ENCODE measurements at regions not wholly inside any gene's neighbourhood (a gene's known extent, or its start where the extent isn't known, plus 50 kb on each side); places are given as distances from the start of the nearest gene placed in this dataset.

DNA sequence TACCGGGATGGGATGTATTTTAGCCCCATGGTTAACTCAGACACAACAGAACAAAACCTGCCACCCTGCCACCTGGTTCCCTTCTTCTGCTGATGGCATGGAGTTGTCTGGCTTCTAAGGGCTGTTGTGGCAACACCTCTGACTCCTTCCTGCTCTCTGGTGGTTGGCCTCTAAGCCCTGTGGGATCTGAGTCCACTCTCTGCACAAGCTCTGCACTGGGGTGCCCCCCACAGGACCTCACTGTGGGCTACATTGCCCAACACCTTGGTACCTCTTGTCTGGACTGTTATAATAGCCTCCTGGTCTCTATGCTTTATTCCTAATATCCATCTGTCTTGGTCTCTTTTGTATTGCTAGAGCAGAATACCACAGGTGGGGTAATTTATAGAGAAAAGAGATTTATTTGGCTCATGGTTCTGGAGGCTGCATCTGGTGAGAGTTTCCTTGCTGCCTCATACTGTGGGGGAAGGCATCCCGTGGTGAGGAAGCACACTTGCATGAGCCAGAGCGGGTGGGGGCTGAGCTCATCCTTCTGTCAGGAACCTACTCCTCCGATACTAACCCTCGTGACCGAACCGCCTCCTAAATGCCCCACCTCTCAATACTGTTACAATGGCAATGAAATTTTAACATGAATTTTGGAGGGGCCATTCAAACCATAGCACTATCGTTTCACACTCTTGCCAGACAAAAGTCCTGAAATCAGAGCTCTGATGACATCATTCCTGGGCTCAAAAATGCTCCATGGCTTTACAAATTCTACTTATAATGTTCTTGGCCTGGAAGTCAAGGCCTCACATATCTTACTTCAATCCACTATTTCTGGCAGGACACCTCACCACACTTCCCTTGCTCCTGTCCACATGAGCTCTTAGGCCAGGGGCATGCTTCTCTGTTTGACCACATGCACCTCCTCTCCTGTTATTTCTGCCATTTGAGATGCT lies 127.2 kb downstream of the PAX1 start:
- Histone ChIP-seq H3K36me3 (replicated peaks; ENCODE audit: control insufficient read depth, insufficient read depth, low read length) (no peaks in the 10 kb centered on the region), H3K4me3 (ENCODE audit: insufficient read depth, low read depth, low read length) (no peak overlapping the region), H3K27me3 (ENCODE audit: control insufficient read depth, insufficient read depth, low read length) (no peaks in the 10 kb centered on the region)
- no peak for DNase-seq

DNA sequence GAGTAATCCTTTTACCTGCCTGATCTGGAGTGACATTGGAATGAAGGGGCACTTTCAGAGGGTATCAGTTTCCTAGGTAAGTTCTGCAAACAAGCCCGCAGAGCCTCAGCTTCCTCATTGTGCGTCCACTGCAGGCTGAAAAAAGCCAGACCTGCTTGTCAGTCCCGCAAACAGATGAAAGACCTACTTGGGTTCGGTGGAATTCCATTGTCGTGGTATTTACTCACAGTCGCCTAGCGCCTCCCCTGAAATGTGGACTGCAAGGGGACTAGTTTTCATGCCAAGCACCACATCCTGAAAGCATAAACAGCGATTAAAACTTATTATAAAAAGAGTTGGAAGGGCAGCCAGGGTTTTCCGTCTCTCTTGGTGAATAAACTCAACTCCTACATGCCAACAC lies 121.5 kb downstream of the PAX1 start:
- Histone ChIP-seq H3K27me3 (ENCODE audit: control insufficient read depth, insufficient read depth, low read length) (no peaks in the 10 kb centered on the region), H3K4me3 (ENCODE audit: insufficient read depth, low read depth, low read length) (no peak overlapping the region), H3K36me3 (replicated peaks; ENCODE audit: control insufficient read depth, insufficient read depth, low read length) (no peaks in the 10 kb centered on the region)
- DNase-seq: no peak

- H3K36me3 ChIP-seq (replicated peaks; ENCODE audit: control insufficient read depth, insufficient read depth, low read length): no peaks in the 10 kb centered on the region
- no peak for DNase-seq
- H3K27me3 ChIP-seq (ENCODE audit: control insufficient read depth, insufficient read depth, low read length): no peaks in the 10 kb centered on the region
- H3K4me3 ChIP-seq (ENCODE audit: insufficient read depth, low read depth, low read length): no peak overlapping the region
Observed at GRCh38 chr20:21821358-21821757, 115.9 kb downstream of the PAX1 start.

- H3K36me3 ChIP-seq (replicated peaks; ENCODE audit: control insufficient read depth, insufficient read depth, low read length): no peaks in the 10 kb centered on the region
- H3K4me3 ChIP-seq (ENCODE audit: insufficient read depth, low read depth, low read length): no peak overlapping the region
- no peak for DNase-seq
- H3K27me3 ChIP-seq (ENCODE audit: control insufficient read depth, insufficient read depth, low read length): no peaks in the 10 kb centered on the region
Observed at GRCh38 chr20:21820688-21821087, 115.2 kb downstream of the PAX1 start.

GRCh38 chr20:21820045-21820444 lies 114.6 kb downstream of the PAX1 start:
- H3K36me3 ChIP-seq (replicated peaks; ENCODE audit: control insufficient read depth, insufficient read depth, low read length): no peaks in the 10 kb centered on the region
- no peaks in the 10 kb centered on the region for H3K27me3 ChIP-seq (ENCODE audit: control insufficient read depth, insufficient read depth, low read length)
- no peak for DNase-seq
- no peak overlapping the region for H3K4me3 ChIP-seq (ENCODE audit: insufficient read depth, low read depth, low read length)

- Histone ChIP-seq H3K36me3 (replicated peaks; ENCODE audit: control insufficient read depth, insufficient read depth, low read length) (no peaks in the 10 kb centered on the region), H3K27me3 (ENCODE audit: control insufficient read depth, insufficient read depth, low read length) (peaks cover 4% of the 10 kb centered on the region), H3K4me3 (ENCODE audit: insufficient read depth, low read depth, low read length) (no peak overlapping the region)
- no peak for DNase-seq
Observed at GRCh38 chr20:21812379-21812778, 106.9 kb downstream of the PAX1 start.

DNA sequence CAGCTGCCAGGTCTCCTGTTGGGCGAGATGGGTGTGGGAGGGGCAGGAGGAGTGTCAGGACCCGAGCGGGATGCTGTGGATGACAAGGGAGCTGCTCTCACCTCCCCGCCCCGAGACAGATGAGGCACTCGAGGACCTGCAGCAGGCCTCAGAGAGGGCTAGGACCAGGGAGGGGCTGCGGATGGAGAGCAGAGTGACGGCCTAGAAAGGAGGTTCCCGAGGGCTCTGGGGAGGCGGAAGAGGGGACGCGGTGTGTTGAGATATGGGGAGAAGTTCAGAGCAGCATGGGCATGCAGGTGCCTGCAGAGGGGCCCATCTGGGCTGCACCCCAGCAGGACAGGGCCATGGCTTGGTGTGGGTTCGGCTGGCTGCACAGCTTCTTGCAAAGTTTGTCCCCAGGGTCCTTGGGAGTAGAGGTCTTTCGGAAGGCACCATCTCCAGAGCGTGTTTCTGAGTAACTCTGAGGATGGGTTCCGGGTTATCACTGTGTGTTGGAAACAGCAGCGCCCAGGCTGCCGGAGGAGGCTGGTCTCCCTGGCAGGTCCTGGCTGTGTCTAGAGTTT lies 104.6 kb downstream of the PAX1 start:
- Histone ChIP-seq H3K27me3 (ENCODE audit: control insufficient read depth, insufficient read depth, low read length) (peaks cover 4% of the 10 kb centered on the region), H3K36me3 (replicated peaks; ENCODE audit: control insufficient read depth, insufficient read depth, low read length) (no peaks in the 10 kb centered on the region), H3K4me3 (ENCODE audit: insufficient read depth, low read depth, low read length) (no peak overlapping the region)
- peak; percentile 23 for DNase-seq

DNA sequence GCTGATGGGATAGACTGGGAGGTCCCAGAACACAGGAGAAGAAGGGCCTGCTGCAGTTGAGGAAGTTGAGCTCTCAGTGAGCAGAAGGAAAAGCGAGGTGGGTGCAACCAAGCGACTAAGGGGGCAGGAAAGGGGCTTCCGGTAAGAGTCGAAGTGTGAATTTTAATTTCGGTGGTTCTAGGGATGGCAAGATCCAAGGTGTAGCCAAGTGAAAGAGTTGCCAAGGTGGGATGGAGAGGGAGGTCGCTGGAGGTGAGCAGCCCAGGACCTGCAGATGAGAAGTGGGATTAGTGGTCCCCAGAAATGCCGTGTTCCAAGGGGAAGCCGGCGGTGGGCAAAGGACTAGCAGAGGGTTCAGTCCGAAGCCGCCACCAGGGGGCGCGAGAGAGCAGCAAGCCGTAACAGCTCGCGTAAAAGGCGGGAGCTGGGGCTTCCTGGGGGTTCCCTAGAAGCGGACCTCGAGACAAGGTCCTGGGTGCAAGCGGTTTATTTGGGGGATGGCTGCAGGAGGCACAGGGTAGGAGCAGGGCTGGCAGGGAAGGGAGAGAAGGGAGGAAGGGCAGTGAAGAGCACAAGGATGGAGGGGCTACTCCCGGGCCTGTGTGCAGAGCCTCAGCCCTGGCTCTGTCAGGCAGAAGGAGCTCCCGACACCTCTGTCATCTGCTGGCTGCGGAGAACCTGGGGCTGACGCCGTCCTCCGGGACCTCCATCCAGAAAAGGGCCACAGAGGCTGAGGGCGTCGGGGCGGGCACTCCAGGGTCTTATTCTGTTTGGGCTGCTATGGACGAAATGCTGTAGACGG lies 103.6 kb downstream of the PAX1 start:
- Histone ChIP-seq H3K27me3 (ENCODE audit: control insufficient read depth, insufficient read depth, low read length) (peaks cover 4% of the 10 kb centered on the region), H3K36me3 (replicated peaks; ENCODE audit: control insufficient read depth, insufficient read depth, low read length) (no peaks in the 10 kb centered on the region), H3K4me3 (ENCODE audit: insufficient read depth, low read depth, low read length) (no peak overlapping the region)
- peak; percentile 90 for DNase-seq

DNA sequence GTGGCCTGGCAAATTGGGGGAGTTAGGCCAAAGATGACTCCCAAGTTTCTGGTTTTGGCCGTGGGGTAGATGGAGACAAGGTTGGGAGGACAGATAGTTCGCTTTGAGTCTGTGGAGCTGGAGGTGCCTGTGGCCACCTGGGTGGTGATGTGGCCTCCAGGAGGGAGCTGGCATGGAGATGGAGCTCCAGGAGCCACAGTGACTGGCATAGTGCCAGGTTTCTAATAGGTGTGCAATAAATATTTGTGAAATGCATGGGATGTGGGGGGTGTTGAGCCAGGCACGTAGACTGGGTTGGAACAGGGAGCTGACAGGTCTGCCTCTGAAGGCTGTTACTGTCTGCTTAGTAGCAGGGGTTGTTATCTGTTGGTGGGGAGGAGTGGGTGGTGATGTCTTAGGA lies 102.7 kb downstream of the PAX1 start:
- H3K4me3 ChIP-seq (ENCODE audit: insufficient read depth, low read depth, low read length): no peak overlapping the region
- DNase-seq: no peak
- peaks cover 4% of the 10 kb centered on the region for H3K27me3 ChIP-seq (ENCODE audit: control insufficient read depth, insufficient read depth, low read length)
- no peaks in the 10 kb centered on the region for H3K36me3 ChIP-seq (replicated peaks; ENCODE audit: control insufficient read depth, insufficient read depth, low read length)

- Histone ChIP-seq H3K4me3 (ENCODE audit: insufficient read depth, low read depth, low read length) (no peak overlapping the region), H3K36me3 (replicated peaks; ENCODE audit: control insufficient read depth, insufficient read depth, low read length) (no peaks in the 10 kb centered on the region), H3K27me3 (ENCODE audit: control insufficient read depth, insufficient read depth, low read length) (peaks cover 4% of the 10 kb centered on the region)
- DNase-seq: no peak
Observed at GRCh38 chr20:21804802-21805201, 99.3 kb downstream of the PAX1 start.

GRCh38 chr20:21801193-21801592 lies 95.7 kb downstream of the PAX1 start:
- no peak overlapping the region for H3K4me3 ChIP-seq (ENCODE audit: insufficient read depth, low read depth, low read length)
- no peak for DNase-seq
- H3K36me3 ChIP-seq (replicated peaks; ENCODE audit: control insufficient read depth, insufficient read depth, low read length): no peaks in the 10 kb centered on the region
- no peaks in the 10 kb centered on the region for H3K27me3 ChIP-seq (ENCODE audit: control insufficient read depth, insufficient read depth, low read length)

DNA sequence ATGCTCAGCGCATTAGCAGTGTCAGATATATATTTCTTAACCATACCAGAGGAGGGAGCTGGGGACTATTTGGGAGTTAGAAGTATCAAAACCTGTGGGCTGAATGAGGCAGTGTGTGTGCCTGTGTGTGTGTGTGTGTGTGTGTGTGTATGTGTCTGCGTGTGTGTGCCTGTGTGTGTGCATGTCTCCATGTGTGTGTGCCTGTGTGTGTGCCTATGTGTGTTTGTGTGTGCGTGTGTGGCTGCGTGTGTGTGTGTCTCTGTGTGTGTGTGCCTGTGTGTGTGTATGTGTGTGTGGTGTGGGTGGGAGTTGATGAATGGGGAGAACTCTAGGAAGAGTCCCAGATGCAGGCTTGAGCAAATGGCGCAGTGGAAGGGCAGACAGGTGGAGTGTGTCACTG lies 92.9 kb downstream of the PAX1 start:
- Histone ChIP-seq H3K4me3 (ENCODE audit: insufficient read depth, low read depth, low read length) (no peak overlapping the region), H3K27me3 (ENCODE audit: control insufficient read depth, insufficient read depth, low read length) (no peaks in the 10 kb centered on the region), H3K36me3 (replicated peaks; ENCODE audit: control insufficient read depth, insufficient read depth, low read length) (no peaks in the 10 kb centered on the region)
- no peak for DNase-seq

- no peaks in the 10 kb centered on the region for H3K36me3 ChIP-seq (replicated peaks; ENCODE audit: control insufficient read depth, insufficient read depth, low read length)
- DNase-seq: peak; percentile 25
- no peak overlapping the region for H3K4me3 ChIP-seq (ENCODE audit: insufficient read depth, low read depth, low read length)
- H3K27me3 ChIP-seq (ENCODE audit: control insufficient read depth, insufficient read depth, low read length): no peaks in the 10 kb centered on the region
Observed at GRCh38 chr20:21796059-21796458, 90.6 kb downstream of the PAX1 start.

DNA sequence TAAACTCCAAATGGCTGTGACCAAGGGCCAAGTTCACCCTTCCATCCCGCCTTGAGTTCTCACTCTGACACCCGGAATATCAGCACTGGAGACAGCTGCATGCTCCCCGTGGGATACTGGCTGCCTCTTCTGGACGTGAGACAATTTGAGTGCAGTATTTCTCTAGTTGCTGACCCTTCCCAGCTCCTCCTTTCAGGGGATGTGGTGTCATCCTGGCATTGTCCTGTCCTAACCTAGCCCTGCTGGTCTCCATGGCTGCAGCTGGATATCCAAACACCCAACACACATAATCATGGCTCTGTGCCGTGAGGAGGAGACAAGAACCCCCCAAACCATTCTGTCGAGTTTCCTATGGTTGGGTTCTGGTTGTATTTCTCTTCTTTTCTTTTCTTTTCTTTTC lies 82.6 kb downstream of the PAX1 start:
- no peak overlapping the region for H3K4me3 ChIP-seq (ENCODE audit: insufficient read depth, low read depth, low read length)
- DNase-seq: no peak
- no peaks in the 10 kb centered on the region for H3K36me3 ChIP-seq (replicated peaks; ENCODE audit: control insufficient read depth, insufficient read depth, low read length)
- H3K27me3 ChIP-seq (ENCODE audit: control insufficient read depth, insufficient read depth, low read length): no peaks in the 10 kb centered on the region
